ENCODE measurements at regions not wholly inside any gene's neighbourhood (a gene's known extent, or its start where the extent isn't known, plus 50 kb on each side); places are given as distances from the start of the nearest gene placed in this dataset.

- Mint-ChIP-seq H3K9me3 (ENCODE audit: low read depth) (no peaks in the 10 kb centered on the region), H3K27ac (no peak overlapping the region), H3K4me3 (no peak overlapping the region), H3K36me3 (no peaks in the 10 kb centered on the region), H3K4me1 (ENCODE audit: low read depth) (peaks cover 8% of the 10 kb centered on the region), H3K27me3 (no peaks in the 10 kb centered on the region)
Measured at GRCh38 chr2:10236571-10237391, 65.9 kb upstream of the HPCAL1 start.

GRCh38 chr2:10237392-10238321 lies 65.0 kb upstream of the HPCAL1 start:
- Mint-ChIP-seq H3K36me3 (no peaks in the 10 kb centered on the region), H3K4me3 (no peak overlapping the region), H3K9me3 (ENCODE audit: low read depth) (no peaks in the 10 kb centered on the region), H3K27me3 (no peaks in the 10 kb centered on the region), H3K27ac (no peak overlapping the region), H3K4me1 (ENCODE audit: low read depth) (peaks cover 8% of the 10 kb centered on the region)

- Mint-ChIP-seq H3K4me3 (no peak overlapping the region), H3K27me3 (no peaks in the 10 kb centered on the region), H3K9me3 (ENCODE audit: low read depth) (no peaks in the 10 kb centered on the region), H3K27ac (no peak overlapping the region), H3K4me1 (ENCODE audit: low read depth) (peaks cover 4% of the 10 kb centered on the region), H3K36me3 (no peaks in the 10 kb centered on the region)
Measured at GRCh38 chr2:10238396-10238795, 64.3 kb upstream of the HPCAL1 start.

- Mint-ChIP-seq H3K9me3 (ENCODE audit: low read depth) (no peaks in the 10 kb centered on the region), H3K27ac (no peak overlapping the region), H3K36me3 (no peaks in the 10 kb centered on the region), H3K4me3 (no peak overlapping the region), H3K27me3 (no peaks in the 10 kb centered on the region), H3K4me1 (ENCODE audit: low read depth) (no peaks in the 10 kb centered on the region)
Measured at GRCh38 chr2:10238991-10239485, 63.7 kb upstream of the HPCAL1 start.

GRCh38 chr2:10239561-10239967 lies 63.1 kb upstream of the HPCAL1 start:
- no peaks in the 10 kb centered on the region for H3K27me3 Mint-ChIP-seq
- H3K9me3 Mint-ChIP-seq (ENCODE audit: low read depth), result no peaks in the 10 kb centered on the region
- H3K36me3 Mint-ChIP-seq, result no peaks in the 10 kb centered on the region
- no peak overlapping the region for H3K4me3 Mint-ChIP-seq
- no peaks in the 10 kb centered on the region for H3K4me1 Mint-ChIP-seq (ENCODE audit: low read depth)
- no peak overlapping the region for H3K27ac Mint-ChIP-seq

GRCh38 chr2:10240161-10240681 lies 62.5 kb upstream of the HPCAL1 start:
- Mint-ChIP-seq H3K27me3 (no peaks in the 10 kb centered on the region), H3K9me3 (ENCODE audit: low read depth) (no peaks in the 10 kb centered on the region), H3K4me3 (no peak overlapping the region), H3K4me1 (ENCODE audit: low read depth) (no peaks in the 10 kb centered on the region), H3K36me3 (no peaks in the 10 kb centered on the region), H3K27ac (no peak overlapping the region)

- H3K27me3 Mint-ChIP-seq, result no peaks in the 10 kb centered on the region
- no peaks in the 10 kb centered on the region for H3K36me3 Mint-ChIP-seq
- no peak overlapping the region for H3K27ac Mint-ChIP-seq
- H3K4me3 Mint-ChIP-seq, result no peak overlapping the region
- no peaks in the 10 kb centered on the region for H3K4me1 Mint-ChIP-seq (ENCODE audit: low read depth)
- H3K9me3 Mint-ChIP-seq (ENCODE audit: low read depth), result no peaks in the 10 kb centered on the region
Measured at GRCh38 chr2:10240911-10241610, 61.6 kb upstream of the HPCAL1 start.

GRCh38 chr2:10241641-10242430 lies 60.9 kb upstream of the HPCAL1 start:
- Mint-ChIP-seq H3K27me3 (no peaks in the 10 kb centered on the region), H3K4me3 (no peak overlapping the region), H3K27ac (no peak overlapping the region), H3K9me3 (ENCODE audit: low read depth) (no peaks in the 10 kb centered on the region), H3K4me1 (ENCODE audit: low read depth) (no peaks in the 10 kb centered on the region), H3K36me3 (no peaks in the 10 kb centered on the region)

- Mint-ChIP-seq H3K27me3 (no peaks in the 10 kb centered on the region), H3K27ac (no peak overlapping the region), H3K9me3 (ENCODE audit: low read depth) (no peaks in the 10 kb centered on the region), H3K4me1 (ENCODE audit: low read depth) (no peaks in the 10 kb centered on the region), H3K36me3 (no peaks in the 10 kb centered on the region), H3K4me3 (no peak overlapping the region)
Measured at GRCh38 chr2:10242451-10242850, 60.3 kb upstream of the HPCAL1 start.

- no peaks in the 10 kb centered on the region for H3K36me3 Mint-ChIP-seq
- H3K9me3 Mint-ChIP-seq (ENCODE audit: low read depth), result no peaks in the 10 kb centered on the region
- H3K27me3 Mint-ChIP-seq, result no peaks in the 10 kb centered on the region
- H3K27ac Mint-ChIP-seq, result no peak overlapping the region
- no peak overlapping the region for H3K4me3 Mint-ChIP-seq
- no peaks in the 10 kb centered on the region for H3K4me1 Mint-ChIP-seq (ENCODE audit: low read depth)
Measured at GRCh38 chr2:10242998-10243925, 59.4 kb upstream of the HPCAL1 start.

GRCh38 chr2:10243926-10244270 lies 58.8 kb upstream of the HPCAL1 start:
- Mint-ChIP-seq H3K4me3 (no peak overlapping the region), H3K36me3 (no peaks in the 10 kb centered on the region), H3K4me1 (ENCODE audit: low read depth) (no peaks in the 10 kb centered on the region), H3K9me3 (ENCODE audit: low read depth) (no peaks in the 10 kb centered on the region), H3K27me3 (no peaks in the 10 kb centered on the region), H3K27ac (no peak overlapping the region)

GRCh38 chr2:10245021-10245420 lies 57.7 kb upstream of the HPCAL1 start:
- Mint-ChIP-seq H3K4me1 (ENCODE audit: low read depth) (no peaks in the 10 kb centered on the region), H3K36me3 (no peaks in the 10 kb centered on the region), H3K4me3 (no peak overlapping the region), H3K27me3 (no peaks in the 10 kb centered on the region), H3K9me3 (ENCODE audit: low read depth) (peaks cover 5% of the 10 kb centered on the region), H3K27ac (no peak overlapping the region)

- no peaks in the 10 kb centered on the region for H3K4me1 Mint-ChIP-seq (ENCODE audit: low read depth)
- peaks cover 10% of the 10 kb centered on the region for H3K9me3 Mint-ChIP-seq (ENCODE audit: low read depth)
- H3K27me3 Mint-ChIP-seq, result no peaks in the 10 kb centered on the region
- no peak overlapping the region for H3K27ac Mint-ChIP-seq
- H3K36me3 Mint-ChIP-seq, result no peaks in the 10 kb centered on the region
- no peak overlapping the region for H3K4me3 Mint-ChIP-seq
Measured at GRCh38 chr2:10245661-10246060, 57.0 kb upstream of the HPCAL1 start.
